ENCODE measurements at regions not wholly inside any gene's neighbourhood (a gene's known extent, or its start where the extent isn't known, plus 50 kb on each side); places are given as distances from the start of the nearest gene placed in this dataset.

GRCh38 chr11:11207428-11207827 lies 145.6 kb downstream of the CSNK2A3 start (continued):
- TF ChIP-seq IRF5 (IDR thresholded peaks at IDR 0.05; ENCODE audit: borderline replicate concordance) (no peak), ZNF622 (IDR thresholded peaks at IDR 0.05) (no peak), IKZF1 (conservative IDR thresholded peaks at IDR 0.05) (no peak), LARP7 (IDR thresholded peaks at IDR 0.05) (no peak), SMC3 (IDR thresholded peaks at IDR 0.05; ENCODE audit: borderline replicate concordance, low read length) (peak; percentile 37; the same call in 1 of the 2 replicates)

DNA sequence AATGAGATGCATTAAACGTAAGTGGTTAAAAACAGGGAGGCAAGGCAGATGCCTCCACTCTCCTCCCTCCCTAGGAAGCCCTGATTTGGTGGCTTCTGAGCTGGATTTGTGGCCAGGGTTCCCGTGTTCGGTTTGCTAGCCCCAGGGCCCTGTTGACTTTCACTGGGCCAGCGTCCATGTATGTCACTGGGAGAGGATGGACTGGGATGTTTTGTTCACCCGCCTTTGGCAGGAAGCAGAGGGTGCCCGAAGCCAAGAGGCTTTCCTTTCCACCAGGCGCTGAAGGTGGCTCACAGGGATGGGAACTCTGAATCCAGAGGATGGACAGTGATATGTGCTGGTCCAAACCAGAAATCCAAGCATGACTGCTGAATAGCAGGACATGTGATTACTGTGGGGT lies 146.6 kb downstream of the CSNK2A3 start:
- Histone ChIP-seq H3K4me1 (ENCODE audit: control insufficient read depth, insufficient read depth, low read length) (no peaks in the 10 kb centered on the region), H3K4me3 (no peak overlapping the region), H3K79me2 (ENCODE audit: control insufficient read depth, insufficient read depth, low read length) (no peaks in the 10 kb centered on the region), H3K4me2 (ENCODE audit: control insufficient read depth, insufficient read depth) (no peak overlapping the region), H3K9me3 (replicated peaks; ENCODE audit: control insufficient read depth, insufficient read depth, low read length) (no peaks in the 10 kb centered on the region; the same call in 1 of the 3 replicates), H4K20me1 (ENCODE audit: control insufficient read depth, insufficient read depth) (no peaks in the 10 kb centered on the region), H3K27ac (ENCODE audit: control insufficient read depth, insufficient read depth) (no peak overlapping the region), H3K27me3 (replicated peaks in 1 of 2; ENCODE audit: control insufficient read depth in 2 of 2, insufficient read depth in 2 of 2, low read length in 1 of 2) (peaks cover 0 to 5% of the 10 kb centered on the region in 2 experiments; a peak in 3 of 4 replicates), H2AFZ (ENCODE audit: control insufficient read depth, low read depth, low read length) (no peak overlapping the region), H3K9ac (ENCODE audit: control insufficient read depth, insufficient read depth, low read length) (no peak overlapping the region), H3K36me3 (ENCODE audit: control insufficient read depth in 2 of 2, insufficient read depth in 2 of 2, low read length in 1 of 2) (no peaks in the 10 kb centered on the region)
- ATAC-seq (no peak), DNase-seq (ENCODE audit: low read depth, low spot score) (no peak), FAIRE-seq (no peak)
- 32% methylated on average over 7 of the region's 7 CpGs for WGBS (ENCODE audit: insufficient coverage, insufficient replicate concordance, low lambda C conversion rate, missing lambda C conversion rate)
- SMC1A ChIA-PET (ENCODE audit: uncharacterized antibody, unreplicated experiment), result interaction anchor here (1.2 kb wide), 1 partner anchor 273 kb away, joined by 3 read pairs; no protein-coding TSS in a partner anchor
- POLR2A ChIA-PET, result no interaction called here
- no TSS peak for BruUV-seq (replicated peaks)
- RAD21 ChIA-PET (ENCODE audit: unreplicated experiment), result no interaction called here
- intact Hi-C loops (cut with micrococcal nuclease; ENCODE audit: unreplicated experiment), result loop anchor here (5.0 kb wide), 1 partner anchor 169 kb away; no protein-coding TSS in a partner anchor
- in situ Hi-C loops (cut with MboI), result no loop called here
- CTCF ChIA-PET, result no interaction called here
- TF ChIP-seq GATAD2B (conservative IDR thresholded peaks at IDR 0.05; ENCODE audit: low read depth), result no peak
- TF ChIP-seq SIX5 (IDR thresholded peaks at IDR 0.05; ENCODE audit: low read depth, low read length, severe bottlenecking), result no peak
- no peak for TF ChIP-seq RELA (IDR thresholded peaks at IDR 0.05; ENCODE audit: borderline replicate concordance, partially characterized antibody)
- no peak for TF ChIP-seq ZBTB33 (IDR thresholded peaks at IDR 0.05)
- TF ChIP-seq POU2F2 (IDR thresholded peaks at IDR 0.05; ENCODE audit: borderline replicate concordance, low read depth, low read length), result no peak
- TF ChIP-seq HCFC1 (IDR thresholded peaks at IDR 0.05; ENCODE audit: low read length), result no peak
- no peak for TF ChIP-seq NBN (IDR thresholded peaks at IDR 0.05)
- no peak for TF ChIP-seq TAF1 (IDR thresholded peaks at IDR 0.05; ENCODE audit: borderline replicate concordance, low read depth, low read length)
- no peak for TF ChIP-seq IKZF1 (conservative IDR thresholded peaks at IDR 0.05)
- TF ChIP-seq ETV6 (conservative IDR thresholded peaks at IDR 0.05 in 1 of 2, IDR thresholded peaks at IDR 0.05 in 1 of 2; ENCODE audit: borderline replicate concordance in 1 of 2, low read depth in 1 of 2), result no peak
- no peak for TF ChIP-seq YBX1 (IDR thresholded peaks at IDR 0.05)
- TF ChIP-seq POLR2AphosphoS5 (IDR thresholded peaks at IDR 0.05; ENCODE audit: low read length), result no peak
- TF ChIP-seq, protein P1, sequence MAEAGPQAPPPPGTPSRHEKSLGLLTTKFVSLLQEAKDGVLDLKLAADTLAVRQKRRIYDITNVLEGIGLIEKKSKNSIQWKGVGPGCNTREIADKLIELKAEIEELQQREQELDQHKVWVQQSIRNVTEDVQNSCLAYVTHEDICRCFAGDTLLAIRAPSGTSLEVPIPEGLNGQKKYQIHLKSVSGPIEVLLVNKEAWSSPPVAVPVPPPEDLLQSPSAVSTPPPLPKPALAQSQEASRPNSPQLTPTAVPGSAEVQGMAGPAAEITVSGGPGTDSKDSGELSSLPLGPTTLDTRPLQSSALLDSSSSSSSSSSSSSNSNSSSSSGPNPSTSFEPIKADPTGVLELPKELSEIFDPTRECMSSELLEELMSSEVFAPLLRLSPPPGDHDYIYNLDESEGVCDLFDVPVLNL (IDR thresholded peaks at IDR 0.05; ENCODE audit: low read depth, low read length), result no peak
- TF ChIP-seq ELK1 (IDR thresholded peaks at IDR 0.05; ENCODE audit: low read depth, low read length), result no peak
- TF ChIP-seq TBL1XR1 (IDR thresholded peaks at IDR 0.05; ENCODE audit: low read depth, low read length), result no peak
- TF ChIP-seq ATF7 (IDR thresholded peaks at IDR 0.05; ENCODE audit: low read depth), result no peak
